Erythroblast (primary cell): ENCODE measurements at regions not wholly inside any gene's neighbourhood (a gene's known extent, or its start where the extent isn't known, plus 50 kb on each side); places are given as distances from the start of the nearest gene placed in this dataset.

Experiments
- GATA1 ChIP-seq: IDR thresholded peaks from 2 replicates; pipeline ENCODE4 v1.6.1; 2011; ENCODE audit warnings: low read depth, mild to moderate bottlenecking, control low read depth, low read length, moderate library complexity
- POLR2A ChIP-seq: IDR thresholded peaks from 2 replicates; pipeline ENCODE4 v1.6.1; 2011; ENCODE audit warnings: mild to moderate bottlenecking, low read length

- TF ChIP-seq POLR2A = no peak
- no peak for TF ChIP-seq GATA1
Measured at GRCh38 chr22:49678137-49678841, 149.4 kb downstream of the BRD1 start.
